ENCODE measurements at regions not wholly inside any gene's neighbourhood (a gene's known extent, or its start where the extent isn't known, plus 50 kb on each side); places are given as distances from the start of the nearest gene placed in this dataset.

DNA sequence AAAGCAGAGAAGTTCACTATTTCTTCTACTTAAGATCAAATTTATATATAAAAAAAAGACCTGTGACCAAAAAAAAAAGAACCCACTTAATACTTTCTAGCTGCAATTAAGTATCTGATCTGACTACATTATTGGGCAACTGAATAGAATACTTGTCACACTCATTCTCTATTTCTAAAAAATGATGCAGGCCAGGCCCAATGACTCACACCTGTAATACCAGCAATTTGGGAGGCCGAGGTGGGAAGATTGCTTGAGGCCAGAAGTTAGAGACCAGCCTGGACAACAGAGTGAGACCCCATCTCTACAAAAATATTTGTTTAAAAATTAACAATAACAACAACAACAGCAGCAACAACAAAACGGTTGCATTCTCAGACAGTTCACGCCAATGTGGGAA is 108.8 kb upstream of the BMP2K start:
- Histone ChIP-seq H3K4me3 (ENCODE audit: control insufficient read depth in 1 of 7, extremely low read depth in 1 of 7, insufficient read depth in 4 of 7, low read depth in 2 of 7, low read length in 6 of 7) (no peak overlapping the region), H3K4me1 (ENCODE audit: control extremely low read depth in 1 of 4, control insufficient read depth in 4 of 4, insufficient read depth in 4 of 4, low read length in 3 of 4) (peaks cover 18 to 42% (median 29%) of the 10 kb centered on the region in 4 experiments), H3K36me3 (ENCODE audit: control insufficient read depth in 4 of 4, insufficient read depth in 4 of 4, low read length in 3 of 4) (no peaks in the 10 kb centered on the region), H3K9me3 (ENCODE audit: control extremely low read depth in 1 of 5, control insufficient read depth in 4 of 5, insufficient read depth in 2 of 5, low read depth in 1 of 5, low read length in 4 of 5) (no peaks in the 10 kb centered on the region), H3K27ac (ENCODE audit: insufficient read depth in 1 of 2, low read depth in 1 of 2, low read length in 2 of 2, poor library complexity in 1 of 2, severe bottlenecking in 2 of 2) (peak overlapping the region in 1 of 2 experiments; percentile 9), H3K27me3 (replicated peaks in 2 of 5; ENCODE audit: control insufficient read depth in 4 of 5, insufficient read depth in 5 of 5, low read length in 4 of 5) (no peaks in the 10 kb centered on the region)
- WGBS (ENCODE audit: insufficient coverage): no CpG with 5 or more reads among the region's 3 CpGs
- DNase-seq: peak in 2 of 3 donors; percentile 55 to 65
- CTCF ChIA-PET: interaction anchor here (0.7 to 3.7 kb wide), 5 partner anchors 9 to 22 kb away, joined by 3 to 10 read pairs (median 4); no protein-coding TSS in a partner anchor
- POLR2A ChIA-PET: interaction anchor here (1.9 kb wide), 1 partner anchor 9 kb away, joined by 7 read pairs; no protein-coding TSS in a partner anchor

DNA sequence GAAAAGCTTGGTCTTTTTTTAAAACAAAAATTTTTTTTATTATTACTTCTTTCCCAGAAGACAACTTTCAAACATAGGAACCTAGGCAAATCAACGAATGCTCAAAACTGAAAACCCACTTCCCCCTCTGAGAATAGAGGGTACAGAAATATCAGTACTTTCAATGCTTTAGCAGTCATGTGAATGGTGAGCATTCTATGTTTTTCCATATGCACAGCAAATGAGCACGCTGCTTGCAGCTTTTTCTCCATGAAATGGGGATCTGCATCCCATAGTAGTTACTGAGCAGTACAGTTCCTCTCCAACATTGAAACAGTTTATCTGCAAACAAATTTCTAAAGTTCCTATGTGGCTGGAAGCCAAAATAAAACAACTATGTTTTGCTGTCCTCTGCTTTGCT is 108.4 kb upstream of the BMP2K start:
- no peaks in the 10 kb centered on the region for H3K27me3 ChIP-seq (replicated peaks in 2 of 5; ENCODE audit: control insufficient read depth in 4 of 5, insufficient read depth in 5 of 5, low read length in 4 of 5)
- H3K9me3 ChIP-seq (ENCODE audit: control extremely low read depth in 1 of 5, control insufficient read depth in 4 of 5, insufficient read depth in 2 of 5, low read depth in 1 of 5, low read length in 4 of 5): no peaks in the 10 kb centered on the region
- DNase-seq: peak in 1 of 3 donors; percentile 46
- CTCF ChIA-PET: interaction anchor here (0.7 to 3.7 kb wide), 8 partner anchors 9 to 171 kb away, joined by 3 to 10 read pairs (median 4); no protein-coding TSS in a partner anchor
- no peak overlapping the region for H3K4me3 ChIP-seq (ENCODE audit: control insufficient read depth in 1 of 7, extremely low read depth in 1 of 7, insufficient read depth in 4 of 7, low read depth in 2 of 7, low read length in 6 of 7)
- POLR2A ChIA-PET: interaction anchor here (1.9 kb wide), 1 partner anchor 9 kb away, joined by 7 read pairs; no protein-coding TSS in a partner anchor
- 83% methylated on average over 1 of the region's 2 CpGs for WGBS (ENCODE audit: insufficient coverage)
- no peaks in the 10 kb centered on the region for H3K36me3 ChIP-seq (ENCODE audit: control insufficient read depth in 4 of 4, insufficient read depth in 4 of 4, low read length in 3 of 4)
- peak overlapping the region in 1 of 2 experiments; percentile 9 for H3K27ac ChIP-seq (ENCODE audit: insufficient read depth in 1 of 2, low read depth in 1 of 2, low read length in 2 of 2, poor library complexity in 1 of 2, severe bottlenecking in 2 of 2)
- peaks cover 13 to 41% (median 29%) of the 10 kb centered on the region in 4 experiments for H3K4me1 ChIP-seq (ENCODE audit: control extremely low read depth in 1 of 4, control insufficient read depth in 4 of 4, insufficient read depth in 4 of 4, low read length in 3 of 4)

DNA sequence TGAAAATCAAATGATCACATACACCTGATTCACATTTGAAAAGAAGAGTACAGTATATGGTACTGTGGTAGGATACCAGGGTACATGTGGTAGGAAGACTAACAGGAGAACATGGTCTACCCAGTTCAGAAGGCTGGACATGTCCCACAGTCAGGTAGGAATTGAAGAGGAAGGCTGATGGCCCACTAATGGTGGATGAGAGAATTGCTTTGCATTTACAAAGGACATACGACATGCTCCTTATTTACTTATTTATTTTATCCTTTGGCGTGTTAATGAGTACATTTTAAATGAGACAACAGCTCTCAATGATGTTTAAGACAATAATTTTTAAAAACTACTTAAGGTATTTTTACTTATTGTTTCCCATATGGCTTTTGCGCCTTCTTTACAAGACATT is 106.7 kb upstream of the BMP2K start:
- Histone ChIP-seq H3K27ac (ENCODE audit: insufficient read depth in 1 of 2, low read depth in 1 of 2, low read length in 2 of 2, poor library complexity in 1 of 2, severe bottlenecking in 2 of 2) (no peak overlapping the region), H3K4me1 (ENCODE audit: control extremely low read depth in 1 of 4, control insufficient read depth in 4 of 4, insufficient read depth in 4 of 4, low read length in 3 of 4) (peaks cover 12 to 37% (median 25%) of the 10 kb centered on the region in 4 experiments), H3K9me3 (ENCODE audit: control extremely low read depth in 1 of 5, control insufficient read depth in 4 of 5, insufficient read depth in 2 of 5, low read depth in 1 of 5, low read length in 4 of 5) (no peaks in the 10 kb centered on the region), H3K36me3 (ENCODE audit: control insufficient read depth in 4 of 4, insufficient read depth in 4 of 4, low read length in 3 of 4) (no peaks in the 10 kb centered on the region), H3K27me3 (replicated peaks in 2 of 5; ENCODE audit: control insufficient read depth in 4 of 5, insufficient read depth in 5 of 5, low read length in 4 of 5) (no peaks in the 10 kb centered on the region), H3K4me3 (ENCODE audit: control insufficient read depth in 1 of 7, extremely low read depth in 1 of 7, insufficient read depth in 4 of 7, low read depth in 2 of 7, low read length in 6 of 7) (no peak overlapping the region)
- no CpG with 5 or more reads among the region's 3 CpGs for WGBS (ENCODE audit: insufficient coverage)
- no peak for DNase-seq
- ChIA-PET POLR2A (no interaction called here), CTCF (interaction anchor here (0.6 to 5.8 kb wide), 10 partner anchors 9 to 194 kb away, joined by 3 to 42 read pairs (median 4); no protein-coding TSS in a partner anchor)

DNA sequence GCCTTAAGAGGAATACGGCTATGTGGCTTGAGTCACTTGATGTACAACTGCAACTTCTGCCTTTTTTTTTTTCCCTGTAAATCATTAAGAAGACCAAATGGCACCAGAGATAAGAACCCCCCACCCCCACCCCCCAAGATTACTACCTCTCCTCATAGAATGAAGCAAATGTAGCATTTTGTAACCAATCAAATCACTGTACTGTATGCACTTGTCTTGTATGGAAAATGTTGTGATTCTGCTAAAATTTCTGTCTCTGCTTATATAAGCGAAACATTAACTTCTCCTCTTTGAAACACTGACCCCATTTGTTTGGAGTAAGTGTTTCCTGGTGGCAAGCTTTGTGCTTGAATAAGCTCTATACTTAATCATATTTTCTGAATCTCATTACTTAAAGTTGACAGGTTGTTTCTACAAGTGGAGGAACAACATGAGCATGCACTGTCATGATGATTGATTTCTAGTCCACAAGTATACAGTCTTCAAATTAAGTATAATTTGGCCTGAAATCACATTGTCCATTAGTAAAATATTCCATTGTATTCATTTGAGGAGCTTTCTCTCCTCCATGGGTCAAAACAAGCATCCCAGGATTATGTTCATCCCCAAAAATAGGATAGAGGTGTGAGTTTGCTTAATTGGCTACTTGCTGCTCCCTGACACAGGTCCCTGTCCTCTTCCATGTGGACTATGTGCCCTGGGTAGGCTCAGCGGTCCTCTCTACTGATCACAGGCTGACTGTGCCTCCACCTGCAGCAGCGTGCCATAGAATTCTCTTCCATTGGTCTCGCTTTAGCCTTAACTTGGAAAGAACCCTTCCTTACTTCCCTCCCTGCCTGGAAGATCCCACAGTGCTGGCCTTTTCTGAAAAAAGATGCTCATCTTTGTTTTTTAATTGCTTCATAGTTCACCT is 104.0 kb upstream of the BMP2K start:
- ChIA-PET CTCF (interaction anchor here (0.9 to 5.8 kb wide), 7 partner anchors 12 to 59 kb away, joined by 3 to 42 read pairs (median 3); no protein-coding TSS in a partner anchor), POLR2A (interaction anchor here (0.6 kb wide), 1 partner anchor 20 kb away, joined by 4 read pairs; no protein-coding TSS in a partner anchor)
- H3K36me3 ChIP-seq (ENCODE audit: control insufficient read depth in 4 of 4, insufficient read depth in 4 of 4, low read length in 3 of 4): no peaks in the 10 kb centered on the region
- no peak overlapping the region for H3K27ac ChIP-seq (ENCODE audit: insufficient read depth in 1 of 2, low read depth in 1 of 2, low read length in 2 of 2, poor library complexity in 1 of 2, severe bottlenecking in 2 of 2)
- H3K4me1 ChIP-seq (ENCODE audit: control extremely low read depth in 1 of 4, control insufficient read depth in 4 of 4, insufficient read depth in 4 of 4, low read length in 3 of 4): peaks cover 8 to 27% (median 19%) of the 10 kb centered on the region in 4 experiments
- H3K4me3 ChIP-seq (ENCODE audit: control insufficient read depth in 1 of 7, extremely low read depth in 1 of 7, insufficient read depth in 4 of 7, low read depth in 2 of 7, low read length in 6 of 7): no peak overlapping the region
- DNase-seq: peak; percentile 59 to 87 (median 85)
- whole genome bisulfite sequencing (ENCODE audit: insufficient coverage): 100% methylated on average over 3 of the region's 5 CpGs
- no peaks in the 10 kb centered on the region for H3K9me3 ChIP-seq (ENCODE audit: control extremely low read depth in 1 of 5, control insufficient read depth in 4 of 5, insufficient read depth in 2 of 5, low read depth in 1 of 5, low read length in 4 of 5)
- no peaks in the 10 kb centered on the region for H3K27me3 ChIP-seq (replicated peaks in 2 of 5; ENCODE audit: control insufficient read depth in 4 of 5, insufficient read depth in 5 of 5, low read length in 4 of 5)

DNA sequence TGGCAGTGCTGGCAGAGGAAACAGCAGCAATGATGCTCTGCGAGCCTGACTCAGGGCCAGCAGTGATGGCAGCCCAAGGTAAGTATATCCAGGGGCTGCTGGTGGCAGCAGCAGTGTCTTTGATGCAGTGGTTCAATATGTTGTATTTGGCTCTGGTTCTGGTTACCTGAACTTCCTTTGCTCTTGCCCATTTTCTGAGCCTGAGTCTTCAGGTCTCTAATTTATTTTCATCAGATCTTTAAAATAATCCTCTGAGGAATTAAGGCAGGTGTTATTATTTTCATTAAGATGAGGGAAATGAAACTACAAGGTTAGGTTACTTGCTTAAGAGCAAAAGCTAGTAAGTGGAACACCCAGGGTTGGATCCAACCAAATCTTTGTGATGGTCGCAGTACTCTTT is 102.8 kb upstream of the BMP2K start:
- Histone ChIP-seq H3K4me1 (ENCODE audit: control extremely low read depth in 1 of 4, control insufficient read depth in 4 of 4, insufficient read depth in 4 of 4, low read length in 3 of 4) (peaks cover 2 to 15% (median 8%) of the 10 kb centered on the region in 4 experiments), H3K9me3 (ENCODE audit: control extremely low read depth in 1 of 5, control insufficient read depth in 4 of 5, insufficient read depth in 2 of 5, low read depth in 1 of 5, low read length in 4 of 5) (no peaks in the 10 kb centered on the region), H3K36me3 (ENCODE audit: control insufficient read depth in 4 of 4, insufficient read depth in 4 of 4, low read length in 3 of 4) (no peaks in the 10 kb centered on the region), H3K27me3 (replicated peaks in 2 of 5; ENCODE audit: control insufficient read depth in 4 of 5, insufficient read depth in 5 of 5, low read length in 4 of 5) (no peaks in the 10 kb centered on the region), H3K27ac (ENCODE audit: insufficient read depth in 1 of 2, low read depth in 1 of 2, low read length in 2 of 2, poor library complexity in 1 of 2, severe bottlenecking in 2 of 2) (no peak overlapping the region), H3K4me3 (ENCODE audit: control insufficient read depth in 1 of 7, extremely low read depth in 1 of 7, insufficient read depth in 4 of 7, low read depth in 2 of 7, low read length in 6 of 7) (no peak overlapping the region)
- CTCF ChIA-PET: interaction anchor here (5.8 kb wide), 1 partner anchor 13 kb away, joined by 42 read pairs; no protein-coding TSS in a partner anchor
- WGBS (ENCODE audit: insufficient coverage): 100% methylated on average over 1 of the region's 2 CpGs
- DNase-seq: no peak
- POLR2A ChIA-PET: no interaction called here

DNA sequence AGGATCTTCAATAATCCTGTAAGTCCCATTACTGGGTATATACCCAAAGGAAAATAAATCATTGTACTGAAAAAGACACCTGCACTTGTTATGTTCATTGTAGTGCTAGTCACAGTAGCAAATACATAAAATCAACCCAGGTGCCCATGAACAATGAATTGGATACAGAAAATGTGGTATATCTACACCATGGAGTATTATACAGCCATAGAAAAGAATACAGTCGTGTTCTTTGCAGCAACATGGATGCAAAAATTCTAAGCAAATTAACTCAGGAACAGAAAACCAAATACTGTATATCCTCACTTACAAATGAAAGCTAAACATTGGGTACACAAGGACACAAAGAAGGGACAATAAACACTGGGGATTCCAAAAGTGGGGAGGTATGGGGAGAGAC is 100.8 kb upstream of the BMP2K start:
- CTCF ChIA-PET: interaction anchor here (0.5 to 1.8 kb wide), 3 partner anchors 12 to 66 kb away, joined by 3 to 4 read pairs (median 3); no protein-coding TSS in a partner anchor
- Histone ChIP-seq H3K27ac (ENCODE audit: insufficient read depth in 1 of 2, low read depth in 1 of 2, low read length in 2 of 2, poor library complexity in 1 of 2, severe bottlenecking in 2 of 2) (no peak overlapping the region), H3K36me3 (ENCODE audit: control insufficient read depth in 4 of 4, insufficient read depth in 4 of 4, low read length in 3 of 4) (no peaks in the 10 kb centered on the region), H3K27me3 (replicated peaks in 2 of 5; ENCODE audit: control insufficient read depth in 4 of 5, insufficient read depth in 5 of 5, low read length in 4 of 5) (no peaks in the 10 kb centered on the region), H3K4me1 (ENCODE audit: control extremely low read depth in 1 of 4, control insufficient read depth in 4 of 4, insufficient read depth in 4 of 4, low read length in 3 of 4) (peaks cover 2 to 13% (median 5%) of the 10 kb centered on the region in 4 experiments), H3K4me3 (ENCODE audit: control insufficient read depth in 1 of 7, extremely low read depth in 1 of 7, insufficient read depth in 4 of 7, low read depth in 2 of 7, low read length in 6 of 7) (no peak overlapping the region), H3K9me3 (ENCODE audit: control extremely low read depth in 1 of 5, control insufficient read depth in 4 of 5, insufficient read depth in 2 of 5, low read depth in 1 of 5, low read length in 4 of 5) (no peaks in the 10 kb centered on the region)
- WGBS (ENCODE audit: insufficient coverage): no CpG with 5 or more reads among the region's 1 CpG
- POLR2A ChIA-PET: no interaction called here
- no peak for DNase-seq

All from common myeloid progenitor, CD34-positive (primary cell).